ENCODE measurements at regions not wholly inside any gene's neighbourhood (a gene's known extent, or its start where the extent isn't known, plus 50 kb on each side); places are given as distances from the start of the nearest gene placed in this dataset.

DNA sequence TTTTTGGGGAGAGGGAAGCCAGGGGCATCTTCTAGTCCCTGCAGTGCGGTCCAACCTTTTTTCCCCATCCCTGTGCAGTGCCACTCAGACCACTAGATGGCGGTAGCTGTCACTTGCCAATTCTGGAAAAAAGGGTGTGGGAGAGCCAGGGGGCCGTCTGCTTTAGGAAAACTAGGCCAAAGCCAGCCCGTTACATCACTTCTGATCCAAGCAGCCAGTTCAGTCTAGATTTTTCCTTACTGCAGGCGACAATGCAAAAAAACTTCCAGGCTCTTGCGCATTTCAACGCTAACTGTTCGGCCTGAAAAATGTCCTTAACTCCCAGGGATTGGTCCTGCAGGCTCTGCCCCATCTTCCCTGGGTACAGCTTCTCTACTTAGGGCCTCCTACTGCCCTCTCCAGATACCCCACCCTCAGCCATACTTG, 69.2 kb upstream of the CES5A start:
- DNase-seq (ENCODE audit: low read depth in 2 of 2) = peak in 1 of 2 donors; percentile 3

DNA sequence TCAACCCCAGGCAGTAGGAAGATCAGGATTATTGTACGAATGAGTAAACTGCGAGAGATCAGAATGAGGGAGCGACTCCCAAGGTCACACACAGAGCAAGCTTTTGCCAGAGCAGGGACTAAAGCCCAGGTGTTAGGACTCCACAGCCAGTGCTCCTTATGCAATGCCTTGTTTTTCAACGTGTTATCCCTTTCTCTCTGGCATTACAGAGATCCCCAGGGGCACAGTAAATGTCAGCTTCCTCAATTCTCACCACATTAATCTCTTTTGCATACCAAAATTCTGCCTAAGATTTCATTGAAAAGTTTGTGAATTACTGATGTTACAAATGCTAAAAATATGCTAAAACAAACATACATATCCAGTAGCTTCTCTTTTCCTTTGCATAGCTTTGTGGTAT, 68.1 kb upstream of the CES5A start:
- no peak for DNase-seq (ENCODE audit: low read depth in 2 of 2)

DNA sequence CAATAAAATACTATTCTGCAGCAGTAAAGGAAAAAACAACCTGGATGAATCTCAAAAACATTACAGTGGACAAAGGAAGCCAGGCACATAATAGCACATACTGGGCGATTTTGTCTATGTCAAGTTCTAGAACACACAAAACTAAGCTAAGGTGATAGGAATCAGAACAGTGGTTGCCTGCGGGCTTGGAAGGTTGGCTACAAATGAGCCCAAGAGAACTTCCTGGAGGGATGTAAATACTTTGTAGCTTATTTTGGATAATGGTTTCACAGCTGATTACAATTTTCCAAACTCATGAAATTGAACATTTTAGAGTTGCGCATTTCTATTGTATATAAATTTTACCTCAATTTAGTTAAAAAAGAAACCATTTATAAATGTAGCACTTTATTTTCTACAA, 67.6 kb upstream of the CES5A start:
- no peak for DNase-seq (ENCODE audit: low read depth in 2 of 2)

DNA sequence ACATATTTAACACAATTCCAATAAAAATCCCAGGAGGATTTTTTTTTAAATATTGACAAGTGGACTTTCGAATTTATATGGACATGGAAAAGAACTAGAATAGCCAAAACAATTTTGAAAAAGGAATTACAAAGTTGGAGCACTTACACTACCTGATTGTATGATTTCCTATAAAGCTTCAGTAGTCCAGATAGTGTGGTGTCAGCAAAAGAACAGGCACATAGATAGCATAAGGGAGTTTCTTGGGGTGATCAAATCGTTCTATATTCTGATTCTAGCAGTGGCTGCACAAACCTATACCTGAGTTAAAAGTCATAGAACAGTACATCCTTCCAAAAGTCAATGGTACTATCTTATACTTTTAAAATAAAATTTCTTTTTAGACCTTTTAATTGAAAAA, 66.4 kb upstream of the CES5A start:
- no peak for DNase-seq (ENCODE audit: low read depth in 2 of 2)

DNA sequence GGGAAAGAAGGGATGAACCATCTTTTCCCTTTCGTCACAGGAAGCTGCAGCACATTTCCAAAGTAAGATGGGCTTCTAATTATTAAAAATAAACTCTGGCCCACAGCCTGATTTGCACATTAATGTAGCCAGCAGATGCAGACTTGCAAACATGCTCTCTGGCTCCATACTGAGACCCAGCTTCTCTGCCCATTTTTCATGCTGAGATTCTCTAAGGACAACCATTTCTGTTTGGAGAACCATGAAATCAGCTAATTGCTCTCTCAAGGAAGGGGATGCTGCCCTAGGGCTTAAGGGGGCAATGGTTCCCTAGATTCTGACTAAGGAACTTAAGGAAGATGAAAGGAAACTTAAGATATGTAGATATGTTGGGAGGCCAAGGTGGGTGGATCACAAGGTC, 63.0 kb upstream of the CES5A start:
- DNase-seq (ENCODE audit: low read depth in 2 of 2) = no peak

- no peak for DNase-seq (ENCODE audit: low read depth in 2 of 2)
These were observed 57.9 kb upstream of the CES5A start for GRCh38 chr16:55933038-55933437.

- no peak for DNase-seq (ENCODE audit: low read depth in 2 of 2)
These were observed 54.9 kb upstream of the CES5A start for GRCh38 chr16:55930036-55930435.

DNA sequence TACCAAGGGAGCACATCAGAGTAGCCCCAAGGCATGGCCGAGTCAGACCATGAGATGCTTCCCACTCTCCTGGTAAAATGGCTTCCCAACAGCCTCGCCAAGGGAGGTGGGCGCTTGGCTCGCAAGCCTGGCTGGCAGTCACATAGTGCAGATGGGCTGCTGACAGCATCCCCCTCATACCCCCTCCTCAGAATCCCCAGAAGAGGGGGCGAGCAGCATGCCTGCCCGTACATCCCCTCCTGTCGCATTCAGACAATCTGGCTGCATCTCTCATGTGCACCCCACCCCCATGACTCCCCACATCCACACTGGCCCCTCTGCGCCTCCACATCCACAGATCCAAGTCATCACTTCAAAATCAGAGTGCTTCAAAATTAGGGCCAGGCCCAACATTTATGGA, 54.0 kb upstream of the CES5A start:
- no peak for DNase-seq (ENCODE audit: low read depth in 2 of 2)

DNA sequence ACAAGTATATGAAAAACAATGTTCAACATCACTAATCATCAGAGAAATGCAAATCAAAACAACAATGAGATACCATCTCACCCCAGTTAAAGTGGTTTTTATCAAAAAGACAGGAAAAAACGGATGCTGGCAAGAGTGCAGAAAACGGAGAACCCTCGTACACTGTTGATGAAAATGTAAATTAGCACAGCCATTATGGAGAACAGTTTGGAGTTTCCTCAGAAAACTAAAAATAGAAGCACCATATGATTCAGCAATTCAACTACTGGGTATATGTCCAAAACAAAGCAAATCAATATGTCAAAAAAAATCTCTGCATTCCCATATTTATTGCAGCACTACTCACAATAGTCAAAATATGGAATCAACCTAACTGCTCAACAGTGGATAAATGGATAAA, 50.1 kb upstream of the CES5A start:
- DNase-seq (ENCODE audit: low read depth in 2 of 2) = no peak
